ENCODE measurements at regions not wholly inside any gene's neighbourhood (a gene's known extent, or its start where the extent isn't known, plus 50 kb on each side); places are given as distances from the start of the nearest gene placed in this dataset.

DNA sequence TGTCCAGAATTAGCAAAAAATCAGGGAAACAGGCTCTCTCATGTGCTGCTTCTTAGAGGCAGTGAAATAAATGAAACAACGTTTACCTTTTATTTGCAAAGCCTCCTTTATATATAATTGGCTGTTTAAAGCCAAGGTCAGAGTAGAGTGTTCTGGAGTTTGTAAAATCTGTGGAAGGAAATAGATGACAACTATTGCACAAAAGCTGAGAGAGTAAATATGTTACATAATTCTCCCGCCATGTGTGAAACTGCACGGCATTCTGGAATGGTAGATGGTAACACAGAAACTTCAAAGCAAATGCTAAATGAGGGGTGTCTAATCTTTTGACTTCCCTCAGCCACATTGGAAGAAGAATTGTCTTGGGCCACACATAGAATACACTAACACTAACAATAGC, 51.5 kb upstream of the FGF3 start:
- POLR2A ChIA-PET (ENCODE audit: partially characterized antibody): no interaction called here
- no peak for DNase-seq (ENCODE audit: low read depth in 1 of 2, low spot score in 2 of 2)

More for the DNA sequence above, 51.5 kb upstream of the FGF3 start:
- Histone ChIP-seq H3K27ac (ENCODE audit: low read depth, low read length) (no peak overlapping the region), H3K14ac (ENCODE audit: insufficient read length) (no peak overlapping the region), H2AK5ac (ENCODE audit: low read depth, low read length) (no peak overlapping the region), H2BK20ac (ENCODE audit: low read length) (no peak overlapping the region), H3K4me1 (replicated peaks in 1 of 4; ENCODE audit: control insufficient read depth in 3 of 4, insufficient read depth in 4 of 4, low read length in 3 of 4) (peaks cover 0 to 20% (median 9%) of the 10 kb centered on the region in 4 experiments; a peak in 5 of 7 replicates), H3K18ac (ENCODE audit: extremely low read depth, low read length) (no peak overlapping the region), H3K23ac (ENCODE audit: insufficient read length) (no peak overlapping the region), H2BK12ac (ENCODE audit: low read depth, low read length) (no peak overlapping the region), H3K36me3 (ENCODE audit: control insufficient read depth in 2 of 4, insufficient read depth in 4 of 4, low read length in 3 of 4) (no peaks in the 10 kb centered on the region), H2AFZ (ENCODE audit: low read length) (no peak overlapping the region), H3K4me2 (ENCODE audit: insufficient read depth in 1 of 2, low read depth in 2 of 2, low read length in 2 of 2) (no peak overlapping the region), H4K20me1 (replicated peaks in 1 of 2; ENCODE audit: control insufficient read depth in 1 of 2, insufficient read depth in 2 of 2, low read length in 2 of 2) (no peaks in the 10 kb centered on the region), H3K79me2 (ENCODE audit: control insufficient read depth in 1 of 2, insufficient read depth in 2 of 2, low read length in 2 of 2) (no peaks in the 10 kb centered on the region), H3K79me1 (ENCODE audit: low read depth, low read length) (no peaks in the 10 kb centered on the region), H2BK120ac (replicated peaks; ENCODE audit: low read depth, low read length) (no peak overlapping the region), H3K56ac (replicated peaks; ENCODE audit: insufficient read length, low read depth, low read length) (no peak overlapping the region), H4K91ac (replicated peaks; ENCODE audit: insufficient read length, low read length) (no peak overlapping the region), H2BK5ac (ENCODE audit: low read depth, low read length) (no peak overlapping the region), H2BK15ac (ENCODE audit: low read length) (no peak overlapping the region), H3K4me3 (ENCODE audit: extremely low read depth in 1 of 4, insufficient read depth in 2 of 4, low read depth in 3 of 4, low read length in 4 of 4) (no peak overlapping the region), H3K9me3 (ENCODE audit: insufficient read depth in 2 of 2, low read depth in 1 of 2, low read length in 1 of 2) (peaks cover 0 to 3% of the 10 kb centered on the region in 2 experiments; a peak in 1 of 4 replicates), H3K4ac (replicated peaks; ENCODE audit: insufficient read length, low read depth, low read length) (no peak overlapping the region), H3K23me2 (ENCODE audit: low read depth, low read length) (0 out of 2 replicates have a peak, but pooled peaks cover 2% of the 10 kb centered on the region), H4K5ac (ENCODE audit: insufficient read length, low read depth, low read length) (no peak overlapping the region), H3K27me3 (replicated peaks in 1 of 4; ENCODE audit: control insufficient read depth in 3 of 4, extremely low read depth in 1 of 4, insufficient read depth in 3 of 4, low read length in 3 of 4) (peaks cover 0 to 3% (median 1%) of the 10 kb centered on the region in 4 experiments; a peak in 3 of 7 replicates), H4K8ac (ENCODE audit: extremely low read depth, insufficient read depth, low read length) (no peak overlapping the region), H3K9ac (replicated peaks in 1 of 4; ENCODE audit: extremely low read depth in 1 of 4, low read depth in 3 of 4, low read length in 3 of 4) (no peak overlapping the region)
- no peak for FAIRE-seq
- CTCF ChIA-PET (ENCODE audit: partially characterized antibody): interaction anchor here (1.0 to 2.0 kb wide), 2 partner anchors 11 to 16 kb away, joined by 3 to 6 read pairs; no protein-coding TSS in a partner anchor
- 91% methylated on average over 3 of the region's 3 CpGs; no CpG with 5 or more reads in 1 of the 2 experiments for WGBS, 2 experiments (ENCODE audit: extremely low coverage in 1 of 2, insufficient coverage in 1 of 2, insufficient read length in 1 of 2, insufficient replicate concordance in 2 of 2, low coverage in 1 of 2, low lambda C conversion rate in 2 of 2, missing lambda C conversion rate in 1 of 2)
- TF ChIP-seq CHD1 (IDR thresholded peaks at IDR 0.05; ENCODE audit: low read depth, low read length) (no peak), EP300 (IDR thresholded peaks at IDR 0.05; ENCODE audit: borderline replicate concordance in 1 of 2, low read depth in 2 of 2, low read length in 2 of 2) (no peak), RNF2 (IDR thresholded peaks at IDR 0.05; ENCODE audit: borderline replicate concordance, low read depth, low read length, missing control alignments, poor library complexity, severe bottlenecking) (no peak), EGR1 (IDR thresholded peaks at IDR 0.05; ENCODE audit: borderline replicate concordance, low read depth, low read length) (no peak), BCL11A (IDR thresholded peaks at IDR 0.05; ENCODE audit: low read depth in 2 of 2, low read length in 2 of 2) (no peak), MAFK (IDR thresholded peaks at IDR 0.05; ENCODE audit: low read depth, low read length) (no peak), KDM4A (IDR thresholded peaks at IDR 0.05; ENCODE audit: low read depth, low read length, severe bottlenecking) (no peak), SIRT6 (IDR thresholded peaks at IDR 0.05; ENCODE audit: low read length) (no peak)
- TF ChIP-seq, protein P1, sequence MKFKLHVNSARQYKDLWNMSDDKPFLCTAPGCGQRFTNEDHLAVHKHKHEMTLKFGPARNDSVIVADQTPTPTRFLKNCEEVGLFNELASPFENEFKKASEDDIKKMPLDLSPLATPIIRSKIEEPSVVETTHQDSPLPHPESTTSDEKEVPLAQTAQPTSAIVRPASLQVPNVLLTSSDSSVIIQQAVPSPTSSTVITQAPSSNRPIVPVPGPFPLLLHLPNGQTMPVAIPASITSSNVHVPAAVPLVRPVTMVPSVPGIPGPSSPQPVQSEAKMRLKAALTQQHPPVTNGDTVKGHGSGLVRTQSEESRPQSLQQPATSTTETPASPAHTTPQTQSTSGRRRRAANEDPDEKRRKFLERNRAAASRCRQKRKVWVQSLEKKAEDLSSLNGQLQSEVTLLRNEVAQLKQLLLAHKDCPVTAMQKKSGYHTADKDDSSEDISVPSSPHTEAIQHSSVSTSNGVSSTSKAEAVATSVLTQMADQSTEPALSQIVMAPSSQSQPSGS (IDR thresholded peaks at IDR 0.05; ENCODE audit: low read length): no peak
- TF ChIP-seq, protein P2, sequence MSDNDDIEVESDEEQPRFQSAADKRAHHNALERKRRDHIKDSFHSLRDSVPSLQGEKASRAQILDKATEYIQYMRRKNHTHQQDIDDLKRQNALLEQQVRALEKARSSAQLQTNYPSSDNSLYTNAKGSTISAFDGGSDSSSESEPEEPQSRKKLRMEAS (IDR thresholded peaks at IDR 0.05): no peak
